ENCODE measurements at regions not wholly inside any gene's neighbourhood (a gene's known extent, or its start where the extent isn't known, plus 50 kb on each side); places are given as distances from the start of the nearest gene placed in this dataset.

DNA sequence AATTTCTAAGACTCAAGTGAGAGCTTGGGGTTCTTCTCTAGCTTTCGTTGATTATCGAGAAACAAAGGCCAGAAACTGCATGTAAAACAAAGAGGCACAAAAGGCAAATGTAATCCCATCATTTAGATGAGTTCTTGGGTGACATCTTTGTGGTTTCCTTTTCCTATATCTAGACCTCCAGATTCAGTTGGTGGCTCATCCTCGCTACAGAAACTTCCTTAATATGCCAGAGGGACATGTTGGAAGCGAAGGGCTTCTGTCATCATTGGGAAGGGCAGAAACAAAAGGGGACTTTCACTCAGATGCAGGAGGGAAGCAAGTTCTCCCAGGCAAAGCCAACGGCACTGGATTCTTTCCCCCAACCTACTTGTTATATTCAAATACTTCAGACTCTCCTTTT is 150.6 kb upstream of the ZFHX3 start:
- no peak for TF ChIP-seq POLR2AphosphoS5 (IDR thresholded peaks at IDR 0.05)
- TF ChIP-seq, protein P1, sequence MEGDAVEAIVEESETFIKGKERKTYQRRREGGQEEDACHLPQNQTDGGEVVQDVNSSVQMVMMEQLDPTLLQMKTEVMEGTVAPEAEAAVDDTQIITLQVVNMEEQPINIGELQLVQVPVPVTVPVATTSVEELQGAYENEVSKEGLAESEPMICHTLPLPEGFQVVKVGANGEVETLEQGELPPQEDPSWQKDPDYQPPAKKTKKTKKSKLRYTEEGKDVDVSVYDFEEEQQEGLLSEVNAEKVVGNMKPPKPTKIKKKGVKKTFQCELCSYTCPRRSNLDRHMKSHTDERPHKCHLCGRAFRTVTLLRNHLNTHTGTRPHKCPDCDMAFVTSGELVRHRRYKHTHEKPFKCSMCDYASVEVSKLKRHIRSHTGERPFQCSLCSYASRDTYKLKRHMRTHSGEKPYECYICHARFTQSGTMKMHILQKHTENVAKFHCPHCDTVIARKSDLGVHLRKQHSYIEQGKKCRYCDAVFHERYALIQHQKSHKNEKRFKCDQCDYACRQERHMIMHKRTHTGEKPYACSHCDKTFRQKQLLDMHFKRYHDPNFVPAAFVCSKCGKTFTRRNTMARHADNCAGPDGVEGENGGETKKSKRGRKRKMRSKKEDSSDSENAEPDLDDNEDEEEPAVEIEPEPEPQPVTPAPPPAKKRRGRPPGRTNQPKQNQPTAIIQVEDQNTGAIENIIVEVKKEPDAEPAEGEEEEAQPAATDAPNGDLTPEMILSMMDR (IDR thresholded peaks at IDR 0.05) = no peak
- no peak for TF ChIP-seq POLR2A (IDR thresholded peaks at IDR 0.05)
- TF ChIP-seq EP300 (IDR thresholded peaks at IDR 0.05) = no peak

Measured in suprapubic skin (tissue), 4 donors.